Transverse colon (tissue), 4 donors: ENCODE measurements at regions not wholly inside any gene's neighbourhood (a gene's known extent, or its start where the extent isn't known, plus 50 kb on each side); places are given as distances from the start of the nearest gene placed in this dataset.

Experiments
- DNase-seq: peaks from one replicate; pipeline ENCODE4 v3.0.0-alpha.2; 2019
- H3K27ac ChIP-seq, 4 donors: fragments of 200-600 bp; sonication (generic); 2 replicates each; pipeline ENCODE4 v1.5.1; 2016 to 2018; ENCODE audit warnings: inconsistent platforms in 4 of 4
- H3K27me3 ChIP-seq: fragments of 200-600 bp; sonication (generic); 2 replicates; pipeline ENCODE4 v1.5.1; 2017; ENCODE audit warnings: inconsistent platforms
- H3K36me3 ChIP-seq, 4 donors: fragments of 200-600 bp; sonication (generic); 2 replicates each; pipeline ENCODE4 v1.5.1; 2017 to 2019; ENCODE audit warnings: inconsistent platforms in 4 of 4
- H3K4me1 ChIP-seq, 4 donors: fragments of 200-600 bp; sonication (generic); 2 replicates each; pipeline ENCODE4 v1.5.1; 2017 to 2020; ENCODE audit warnings: inconsistent platforms in 4 of 4
- H3K4me3 ChIP-seq, 4 donors: fragments of 200-600 bp; sonication (generic); 1 replicate in 1 of 4; 2 replicates in 3 of 4; pipeline versions ENCODE4 v1.5.1 to v1.6.1; 2017 to 2019; ENCODE audit warnings: inconsistent platforms in 4 of 4
- H3K9me3 ChIP-seq, 2 donors: fragments of 200-600 bp; sonication (generic); 2 replicates each; pipeline ENCODE4 v1.5.1; 2017 to 2019; ENCODE audit warnings: inconsistent platforms in 2 of 2
- EP300 ChIP-seq: sonication (generic); formaldehyde crosslinking; IDR thresholded peaks from one replicate; pipeline ENCODE4 v1.6.1; 2017; ENCODE audit warnings: antibody characterized with exemption, low read depth
- POLR2A ChIP-seq: fragments of 450-650 bp; IDR thresholded peaks from one replicate; pipeline ENCODE4 v1.6.1; 2016; ENCODE audit warnings: antibody characterized with exemption, mild to moderate bottlenecking, moderate library complexity
- POLR2AphosphoS5 ChIP-seq, 3 donors: sonication (generic); formaldehyde crosslinking; IDR thresholded peaks; one replicate each; pipeline ENCODE4 v1.6.1; 2016; ENCODE audit warnings: antibody characterized with exemption in 3 of 3
- WGBS, 2 donors: methylation state at CpG; one replicate each; pipeline ENCODE4 v1.1.5; 2018; ENCODE audit warnings: low coverage in 1 of 2; 5-methylcytosine and 5-hydroxymethylcytosine counted together
- in situ Hi-C, 4 donors: fragments of 200-750 bp; cut with MboI; loops; one replicate each; pipeline versions ENCODE4 v1.15.0 to v1.15.1; 2017; ENCODE audit warnings: low sequenced_read_pairs in 3 of 4, low pct_ligation_motif_present in 1 of 4, low pct_unique_long_range_greater_than_20kb in 1 of 4
- intact Hi-C: fragments of 100-400 bp; cut with DNase I; formaldehyde crosslinking; loops from one replicate; pipeline ENCODE4 v1.15.1; 2023; ENCODE audit warnings: low total_unique reads
- TF ChIP-seq, protein P1 (sequence below), 5 experiments: fragments of 200-600 bp in 3 of 5; fragments of 450-650 bp in 2 of 5; sonication (generic) in 3 of 5; IDR thresholded peaks; 1 replicate in 2 of 5; 2 replicates in 3 of 5; pipeline ENCODE4 v1.5.1; 2016 to 2017; ENCODE audit warnings: antibody characterized with exemption in 5 of 5, inconsistent platforms in 3 of 5, mild to moderate bottlenecking in 2 of 5, moderate library complexity in 1 of 5

DNA sequence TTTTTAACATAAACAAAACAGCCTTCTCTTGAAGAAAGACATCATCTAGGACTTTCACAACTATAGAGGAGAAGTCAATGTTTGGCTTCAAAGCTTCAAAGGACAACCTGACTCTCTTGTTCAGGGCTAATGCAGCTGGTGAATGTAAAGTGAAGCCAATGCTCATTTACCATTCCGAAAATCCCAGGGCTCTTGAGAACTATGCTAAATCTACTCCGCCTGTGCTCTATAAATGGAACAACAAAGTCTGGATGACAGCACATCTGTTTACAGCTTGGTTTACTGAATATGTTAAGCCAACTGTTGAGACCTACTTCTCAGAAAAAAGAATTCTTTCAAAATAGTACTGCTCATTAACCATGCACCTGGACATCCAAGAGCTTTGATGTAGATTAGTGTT lies 259.8 kb upstream of the NR5A2 start:
- no peaks in the 10 kb centered on the region for H3K36me3 ChIP-seq
- no peak overlapping the region for H3K4me3 ChIP-seq
- DNase-seq: no peak
- WGBS, 2 donors: 89 to 100% methylated on average over 2 of the region's 2 CpGs
- TF ChIP-seq POLR2A: no peak
- no peak for TF ChIP-seq POLR2AphosphoS5 (IDR thresholded peaks at IDR 0.05)
- TF ChIP-seq, protein P1, sequence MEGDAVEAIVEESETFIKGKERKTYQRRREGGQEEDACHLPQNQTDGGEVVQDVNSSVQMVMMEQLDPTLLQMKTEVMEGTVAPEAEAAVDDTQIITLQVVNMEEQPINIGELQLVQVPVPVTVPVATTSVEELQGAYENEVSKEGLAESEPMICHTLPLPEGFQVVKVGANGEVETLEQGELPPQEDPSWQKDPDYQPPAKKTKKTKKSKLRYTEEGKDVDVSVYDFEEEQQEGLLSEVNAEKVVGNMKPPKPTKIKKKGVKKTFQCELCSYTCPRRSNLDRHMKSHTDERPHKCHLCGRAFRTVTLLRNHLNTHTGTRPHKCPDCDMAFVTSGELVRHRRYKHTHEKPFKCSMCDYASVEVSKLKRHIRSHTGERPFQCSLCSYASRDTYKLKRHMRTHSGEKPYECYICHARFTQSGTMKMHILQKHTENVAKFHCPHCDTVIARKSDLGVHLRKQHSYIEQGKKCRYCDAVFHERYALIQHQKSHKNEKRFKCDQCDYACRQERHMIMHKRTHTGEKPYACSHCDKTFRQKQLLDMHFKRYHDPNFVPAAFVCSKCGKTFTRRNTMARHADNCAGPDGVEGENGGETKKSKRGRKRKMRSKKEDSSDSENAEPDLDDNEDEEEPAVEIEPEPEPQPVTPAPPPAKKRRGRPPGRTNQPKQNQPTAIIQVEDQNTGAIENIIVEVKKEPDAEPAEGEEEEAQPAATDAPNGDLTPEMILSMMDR (IDR thresholded peaks at IDR 0.05): no peak
- TF ChIP-seq EP300: no peak
- no peaks in the 10 kb centered on the region for H3K27me3 ChIP-seq
- H3K9me3 ChIP-seq: peaks cover 6 to 18% of the 10 kb centered on the region in 2 donors
- H3K27ac ChIP-seq: no peak overlapping the region
- intact Hi-C loops (no loop called here), in situ Hi-C loops (no loop called here)
- no peaks in the 10 kb centered on the region for H3K4me1 ChIP-seq

DNA sequence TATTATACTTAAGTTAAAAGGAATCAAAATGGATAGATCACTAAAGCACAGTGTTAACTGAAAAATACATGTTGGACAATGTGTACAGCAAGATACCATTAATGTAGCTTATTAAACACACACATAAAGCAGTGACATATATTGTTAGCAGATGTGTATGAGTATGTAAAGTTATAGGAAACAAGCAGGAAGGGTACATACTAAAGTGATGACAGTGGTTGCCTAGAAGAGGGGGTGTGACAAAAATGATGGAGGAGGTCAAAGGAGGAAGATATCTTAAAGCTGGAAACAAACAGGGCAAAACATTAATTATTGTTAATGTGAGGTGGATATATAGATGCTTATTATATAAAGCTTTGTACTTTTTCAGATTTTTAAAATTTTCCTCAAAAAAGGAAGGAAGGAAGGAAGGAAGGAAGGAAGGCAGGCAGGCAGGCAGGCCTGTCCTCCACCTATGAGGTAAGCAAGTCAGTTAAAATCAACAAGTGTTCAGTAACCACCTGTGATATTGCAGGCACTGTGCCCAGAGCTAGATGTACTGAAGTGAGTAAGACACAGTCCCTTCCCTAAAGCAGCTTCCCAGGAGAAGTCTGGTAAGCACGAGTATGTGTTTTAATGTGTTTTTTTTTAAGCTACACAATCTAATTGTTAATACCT lies 252.9 kb upstream of the NR5A2 start:
- intact Hi-C loops: loop anchor here (1.0 kb wide), 1 partner anchor 18 kb away; no protein-coding TSS in a partner anchor
- Histone ChIP-seq H3K27ac (no peak overlapping the region), H3K4me1 (peaks cover 0 to 5% (median 0%) of the 10 kb centered on the region in 4 donors), H3K4me3 (no peak overlapping the region), H3K36me3 (no peaks in the 10 kb centered on the region), H3K9me3 (no peaks in the 10 kb centered on the region), H3K27me3 (no peaks in the 10 kb centered on the region)
- no peak for TF ChIP-seq POLR2AphosphoS5 (IDR thresholded peaks at IDR 0.05)
- TF ChIP-seq POLR2A: no peak
- TF ChIP-seq EP300: no peak
- TF ChIP-seq, protein P1 (IDR thresholded peaks at IDR 0.05): no peak
- WGBS, 2 donors: 25 to 29% methylated on average over 1 of the region's 1 CpG
- DNase-seq: peak; percentile 40
- in situ Hi-C loops: no loop called here

DNA sequence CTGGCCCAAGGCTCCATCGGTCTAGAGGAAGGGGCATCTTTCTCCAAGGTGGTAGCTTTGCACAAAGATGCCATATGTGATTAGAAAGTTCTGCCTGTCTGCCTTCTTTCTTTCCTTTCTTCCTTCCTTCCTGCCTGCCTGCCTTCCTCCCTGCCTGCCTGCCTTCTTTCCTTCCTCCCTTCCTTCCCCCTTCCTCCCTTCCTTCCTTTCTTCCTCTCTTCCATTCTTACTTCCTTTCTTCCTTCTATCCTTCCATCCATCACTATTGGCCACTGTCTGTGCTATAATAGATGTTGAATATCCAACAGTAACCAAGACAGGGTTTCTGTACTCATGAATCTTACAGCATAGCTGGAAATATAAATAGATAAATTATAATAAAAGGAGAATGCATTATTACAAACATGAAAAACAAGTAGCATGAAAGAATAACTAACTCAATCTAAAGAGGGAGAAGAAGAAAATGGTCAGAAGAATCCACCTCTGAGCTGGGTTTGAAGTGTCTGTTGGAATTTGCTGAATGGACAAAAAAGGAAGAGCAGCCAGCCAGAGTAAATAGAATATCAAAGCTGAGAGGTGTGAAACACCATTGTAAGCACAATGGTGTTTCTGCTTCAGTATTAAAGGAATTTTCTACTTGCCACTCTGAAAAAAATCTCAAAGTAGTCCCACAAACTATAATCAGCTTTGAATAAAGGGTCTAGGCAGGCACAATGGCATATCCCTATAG lies 250.6 kb upstream of the NR5A2 start:
- H3K36me3 ChIP-seq: no peaks in the 10 kb centered on the region
- 75 to 100% methylated on average over 1 of the region's 1 CpG for WGBS, 2 donors
- no peaks in the 10 kb centered on the region for H3K27me3 ChIP-seq
- H3K4me3 ChIP-seq: no peak overlapping the region
- TF ChIP-seq, protein P1 (IDR thresholded peaks at IDR 0.05): no peak
- TF ChIP-seq EP300: no peak
- no peak for TF ChIP-seq POLR2A
- no peak for TF ChIP-seq POLR2AphosphoS5 (IDR thresholded peaks at IDR 0.05)
- no peaks in the 10 kb centered on the region for H3K9me3 ChIP-seq
- no peak for DNase-seq
- intact Hi-C loops (no loop called here), in situ Hi-C loops (no loop called here)
- peaks cover 0 to 5% (median 0%) of the 10 kb centered on the region in 4 donors for H3K4me1 ChIP-seq
- no peak overlapping the region for H3K27ac ChIP-seq

DNA sequence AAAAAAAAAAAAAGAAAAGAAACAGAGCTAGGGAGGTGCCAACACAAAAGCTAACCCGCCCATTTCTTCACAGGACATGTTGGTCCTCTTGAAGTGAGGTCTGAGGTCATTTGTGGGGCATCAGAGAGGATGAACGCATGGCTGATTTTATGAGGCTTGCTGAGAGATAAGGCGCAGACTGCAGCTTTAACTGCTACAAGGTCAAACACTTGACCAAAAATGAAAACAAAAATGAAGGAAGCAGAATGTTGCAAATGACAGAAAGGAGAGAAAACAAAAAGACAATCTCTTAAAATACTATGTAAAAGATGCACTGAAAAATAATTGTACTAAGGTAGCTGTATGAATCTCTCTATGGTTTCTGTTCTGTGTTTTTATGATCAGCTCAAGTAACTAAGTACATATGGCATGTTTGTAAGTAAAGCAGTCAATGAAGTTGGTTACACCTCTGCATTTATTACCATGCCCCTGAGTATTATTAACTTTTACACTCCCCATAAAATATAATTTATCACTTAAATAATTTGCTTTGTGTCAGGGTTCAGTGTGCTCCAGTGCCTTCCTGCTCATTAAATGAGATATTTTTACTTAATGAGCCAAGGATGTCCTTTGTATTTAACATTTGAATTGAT lies 249.1 kb upstream of the NR5A2 start:
- H3K4me1 ChIP-seq: peaks cover 0 to 5% (median 0%) of the 10 kb centered on the region in 4 donors
- no peaks in the 10 kb centered on the region for H3K27me3 ChIP-seq
- H3K27ac ChIP-seq: no peak overlapping the region
- intact Hi-C loops (no loop called here), in situ Hi-C loops (no loop called here)
- DNase-seq: peak; percentile 8
- H3K9me3 ChIP-seq: no peaks in the 10 kb centered on the region
- 6 to 37% methylated on average over 2 to 3 of the region's 3 CpGs for WGBS, 2 donors
- TF ChIP-seq EP300: no peak
- no peak for TF ChIP-seq POLR2A
- TF ChIP-seq, protein P1 (IDR thresholded peaks at IDR 0.05): no peak
- no peak for TF ChIP-seq POLR2AphosphoS5 (IDR thresholded peaks at IDR 0.05)
- no peak overlapping the region for H3K4me3 ChIP-seq
- no peaks in the 10 kb centered on the region for H3K36me3 ChIP-seq
